IMR-90 (cell line): ENCODE measurements at regions not wholly inside any gene's neighbourhood (a gene's known extent, or its start where the extent isn't known, plus 50 kb on each side); places are given as distances from the start of the nearest gene placed in this dataset.

Source experiments
- ATAC-seq: fragments of 200-7000 bp; cut with Tn5 transposase; 2 replicates; pipeline ENCODE4 v1.9.1; 2020; ENCODE audit warnings: low read depth, mild to moderate bottlenecking, moderate library complexity
- BruUV-seq: library from RNA; stranded (reverse); fragments of 400-500 nt; replicated peaks from 2 replicates; lab custom pipeline; 2021; lab: Mats Ljungman, UMichigan
- CTCF ChIA-PET: fragments of 300-600 bp; formaldehyde crosslinking; extraction: SDS; loops from one replicate; lab custom pipeline; 2021; ENCODE audit warnings: antibody characterized with exemption; lab: Yijun Ruan, JAX
- POLR2A ChIA-PET: fragments of 300-600 bp; sonication (Branson Sonifier 250); formaldehyde crosslinking; loops from one replicate; lab custom pipeline; 2022; ENCODE audit warnings: antibody characterized with exemption; ENCODE audit not compliant: unreplicated experiment; lab: Charles Lee
- DNase-seq: peaks from one replicate; pipeline ENCODE4 v3.0.0; 2013
- H2AFZ ChIP-seq: replicated peaks from 2 replicates; pipeline ENCODE3; 2013; ENCODE audit warnings: low read length, mild to moderate bottlenecking; ENCODE audit not compliant: poor library complexity
- H2AK5ac ChIP-seq: 2 replicates; pipeline ENCODE4 v1.6.1; 2013; ENCODE audit warnings: low read depth, low read length, inconsistent platforms
- H2AK9ac ChIP-seq: replicated peaks from 2 replicates; pipeline ENCODE3; 2013; ENCODE audit warnings: mild to moderate bottlenecking, low read depth, low read length, moderate library complexity; ENCODE audit not compliant: poor library complexity
- H2BK120ac ChIP-seq: 2 replicates; pipeline ENCODE4 v1.6.1; 2013; ENCODE audit warnings: low read depth, low read length, inconsistent platforms
- H2BK15ac ChIP-seq: 3 replicates; pipeline ENCODE4 v1.6.1; 2013; ENCODE audit warnings: low read depth, low read length, inconsistent platforms
- H2BK20ac ChIP-seq: 2 replicates; pipeline ENCODE4 v1.6.1; 2013; ENCODE audit warnings: low read depth, mild to moderate bottlenecking, inconsistent platforms, low read length, moderate library complexity
- H2BK5ac ChIP-seq: 2 replicates; pipeline ENCODE4 v1.6.1; 2013; ENCODE audit warnings: mild to moderate bottlenecking, low read depth, low read length, inconsistent platforms; ENCODE audit not compliant: poor library complexity, severe bottlenecking
- H3K14ac ChIP-seq: replicated peaks from 2 replicates; pipeline ENCODE4 v1.6.1; 2013; ENCODE audit warnings: low read depth, low read length, inconsistent platforms
- H3K18ac ChIP-seq: 2 replicates; pipeline ENCODE4 v1.6.1; 2013; ENCODE audit warnings: low read depth, low read length, control low read depth
- H3K23ac ChIP-seq: 2 replicates; pipeline ENCODE4 v1.6.1; 2013; ENCODE audit warnings: low read depth, low read length, inconsistent platforms
- H3K27ac ChIP-seq: 2 replicates; pipeline ENCODE4 v1.5.1; 2013; ENCODE audit warnings: mild to moderate bottlenecking, control low read depth, low read length; ENCODE audit not compliant: insufficient read depth
- H3K27me3 ChIP-seq: 2 replicates; pipeline ENCODE4 v1.6.1; 2013; ENCODE audit warnings: low read length; ENCODE audit not compliant: control insufficient read depth, insufficient read depth
- H3K36me3 ChIP-seq: 2 replicates; pipeline ENCODE4 v1.6.1; 2013; ENCODE audit warnings: low read length, mixed read lengths; ENCODE audit not compliant: control insufficient read depth, insufficient read depth
- H3K4ac ChIP-seq: 2 replicates; pipeline ENCODE4 v1.6.1; 2013; ENCODE audit warnings: low read depth, low read length, inconsistent platforms
- H3K4me1 ChIP-seq: 2 replicates; pipeline ENCODE4 v1.6.1; 2013; ENCODE audit warnings: low read length, mixed read lengths; ENCODE audit not compliant: control insufficient read depth, insufficient read depth
- H3K4me2 ChIP-seq: 2 replicates; pipeline ENCODE4 v1.6.1; 2013; ENCODE audit warnings: low read depth, mild to moderate bottlenecking, control low read depth, low read length, moderate library complexity
- H3K4me3 ChIP-seq: 2 replicates; pipeline ENCODE4 v1.5.1; 2013; ENCODE audit warnings: low read depth, mild to moderate bottlenecking, control low read depth, low read length, moderate library complexity; ENCODE audit not compliant: insufficient read depth
- H3K56ac ChIP-seq: 2 replicates; pipeline ENCODE4 v1.6.1; 2013; ENCODE audit warnings: low read length, inconsistent platforms; ENCODE audit not compliant: insufficient read depth; ENCODE audit errors: extremely low read depth
- H3K79me1 ChIP-seq, 2 experiments: 2 replicates each; pipeline ENCODE4 v1.6.1; 2013; ENCODE audit warnings: low read length in 2 of 2, inconsistent platforms in 1 of 2, low read depth in 1 of 2
- H3K9ac ChIP-seq: 2 replicates; pipeline ENCODE4 v1.6.1; 2013; ENCODE audit warnings: low read depth, low read length, control low read depth
- H3K9me1 ChIP-seq: 2 replicates; pipeline ENCODE4 v1.6.1; 2013; ENCODE audit warnings: low read length, inconsistent platforms; ENCODE audit not compliant: insufficient read depth
- H3K9me3 ChIP-seq: 2 replicates; pipeline ENCODE4 v1.6.1; 2013; ENCODE audit warnings: low read length; ENCODE audit not compliant: control insufficient read depth, insufficient read depth
- H4K20me1 ChIP-seq: 2 replicates; pipeline ENCODE4 v1.6.1; 2013; ENCODE audit warnings: low read length, inconsistent platforms; ENCODE audit not compliant: insufficient read depth
- H4K5ac ChIP-seq: 2 replicates; pipeline ENCODE4 v1.6.1; 2013; ENCODE audit warnings: mild to moderate bottlenecking, low read depth, low read length, control low read depth
- H4K8ac ChIP-seq, 2 experiments: 2 replicates each; pipeline ENCODE4 v1.6.1; 2013; ENCODE audit warnings: low read depth in 2 of 2, low read length in 2 of 2, control low read depth in 1 of 2, inconsistent platforms in 1 of 2
- H4K91ac ChIP-seq: 2 replicates; pipeline ENCODE4 v1.6.1; 2013; ENCODE audit warnings: low read depth, low read length, inconsistent platforms; ENCODE audit not compliant: insufficient read depth
- BHLHE40 ChIP-seq: fragments of 150-350 bp; IDR thresholded peaks from 2 replicates; pipeline ENCODE4 v1.6.1; 2016; ENCODE audit warnings: mild to moderate bottlenecking, low read depth, low read length
- CEBPB ChIP-seq: IDR thresholded peaks from 2 replicates; pipeline ENCODE4 v1.6.1; 2012; ENCODE audit warnings: low read depth, low read length, improper control_type of control experiment
- CHD1 ChIP-seq: IDR thresholded peaks from 2 replicates; pipeline ENCODE4 v1.6.1; 2012; ENCODE audit warnings: low read depth, low read length, improper control_type of control experiment
- FOS ChIP-seq: fragments of 150-350 bp; IDR thresholded peaks from 2 replicates; pipeline ENCODE4 v1.6.1; 2016; ENCODE audit warnings: low read depth, low read length
- MAZ ChIP-seq: IDR thresholded peaks from 2 replicates; pipeline ENCODE4 v1.6.1; 2012; ENCODE audit warnings: low read depth, mild to moderate bottlenecking, low read length, improper control_type of control experiment, moderate library complexity, borderline replicate concordance
- NFE2L2 ChIP-seq: fragments of 150-350 bp; IDR thresholded peaks from 2 replicates; pipeline ENCODE4 v1.6.1; 2016; ENCODE audit warnings: low read depth, mild to moderate bottlenecking, low read length
- POLR2A ChIP-seq: IDR thresholded peaks from 2 replicates; pipeline ENCODE4 v1.6.1; 2012; ENCODE audit warnings: mild to moderate bottlenecking, low read depth, low read length
- RAD21 ChIP-seq: IDR thresholded peaks from 2 replicates; pipeline ENCODE4 v1.6.1; 2012; ENCODE audit warnings: low read length, improper control_type of control experiment
- RCOR1 ChIP-seq: IDR thresholded peaks from 2 replicates; pipeline ENCODE4 v1.6.1; 2012; ENCODE audit warnings: mild to moderate bottlenecking, low read length, improper control_type of control experiment; ENCODE audit not compliant: insufficient replicate concordance
- RFX5 ChIP-seq: IDR thresholded peaks from 2 replicates; pipeline ENCODE4 v1.8.0; 2012; ENCODE audit warnings: low read depth, mild to moderate bottlenecking, low read length, moderate library complexity
- SMC3 ChIP-seq: fragments of 150-350 bp; IDR thresholded peaks from 2 replicates; pipeline ENCODE4 v1.6.1; 2016; ENCODE audit warnings: low read depth, mild to moderate bottlenecking, antibody characterized with exemption, low read length, moderate library complexity
- WGBS, 2 experiments: methylation state at CpG; one replicate each; pipeline versions ENCODE4 v1.1.5 to v1.1.7; 2013; ENCODE audit warnings: missing lambda C conversion rate in 2 of 2; ENCODE audit not compliant: insufficient read length in 1 of 2; ENCODE audit errors: extremely low coverage in 2 of 2; 5-methylcytosine and 5-hydroxymethylcytosine counted together
- dilution Hi-C: fragments of 300-500 bp; cut with HindIII; formaldehyde crosslinking; loops from one replicate; pipeline ENCODE4 v1.14.3; 2018; ENCODE audit warnings: low sequenced_read_pairs; ENCODE audit not compliant: unreplicated experiment
- in situ Hi-C: fragments of 300-500 bp; cut with MboI; formaldehyde crosslinking; loops from 3 replicates; pipeline ENCODE4 v1.14.3; 2019; ENCODE audit warnings: low sequenced_read_pairs, inconsistent platforms, mixed read lengths
- intact Hi-C: fragments of 100-400 bp; cut with micrococcal nuclease; formaldehyde crosslinking; loops from 2 replicates; pipeline ENCODE4 v1.10.0; 2022
- TF ChIP-seq, protein P1 (sequence below): conservative IDR thresholded peaks from 2 replicates; pipeline ENCODE4 v1.5.1; 2012; ENCODE audit warnings: mild to moderate bottlenecking, low read depth, low read length, improper control_type of control experiment
- TF ChIP-seq, protein P2 (sequence below): fragments of 150-350 bp; IDR thresholded peaks from 2 replicates; pipeline ENCODE4 v1.6.1; 2017; ENCODE audit warnings: mild to moderate bottlenecking, antibody characterized with exemption, low read length, low read depth
- TF ChIP-seq, protein P3 (sequence below): fragments of 150-350 bp; IDR thresholded peaks from 2 replicates; pipeline ENCODE4 v1.6.1; 2016; ENCODE audit warnings: low read depth, mild to moderate bottlenecking, low read length, moderate library complexity, borderline replicate concordance

DNA sequence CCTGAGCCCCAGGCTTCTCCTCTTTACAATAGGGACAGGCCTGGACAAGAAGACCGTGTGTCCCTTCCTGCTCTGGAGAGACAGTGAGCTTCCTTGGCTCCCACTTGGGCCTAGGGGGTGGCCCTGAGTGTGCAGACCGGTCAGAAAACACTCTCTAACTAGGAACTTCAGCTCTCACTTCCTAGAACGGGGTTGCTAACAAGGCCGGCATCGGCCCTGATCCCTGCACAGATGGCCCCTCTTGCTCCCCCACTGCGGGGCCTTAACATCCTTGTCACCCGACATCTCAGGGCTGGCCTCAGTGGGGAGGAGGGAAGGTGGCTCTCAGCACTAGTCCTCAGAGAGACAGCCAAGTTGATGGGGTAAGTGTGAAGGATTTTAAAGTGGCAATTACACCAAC is 406.9 kb downstream of the CTTN start:
- Histone ChIP-seq H3K4me2 (no peak overlapping the region), H3K79me1 (no peaks in the 10 kb centered on the region), H3K14ac (no peak overlapping the region), H3K56ac (no peak overlapping the region), H3K23ac (no peak overlapping the region), H3K36me3 (peaks cover 1% of the 10 kb centered on the region; the same call in 1 of the 2 replicates), H2BK120ac (no peak overlapping the region), H3K4ac (no peak overlapping the region), H4K8ac (no peak overlapping the region), H3K9me3 (no peaks in the 10 kb centered on the region; the same call in 1 of the 2 replicates), H2AFZ (no peak overlapping the region), H3K27ac (no peak overlapping the region), H2BK5ac (no peak overlapping the region), H4K5ac (no peak overlapping the region), H3K18ac (no peak overlapping the region), H4K91ac (no peak overlapping the region), H3K4me3 (no peak overlapping the region), H3K27me3 (no peaks in the 10 kb centered on the region), H2AK5ac (no peak overlapping the region), H2BK20ac (no peak overlapping the region), H3K9ac (no peak overlapping the region), H4K20me1 (no peaks in the 10 kb centered on the region; the same call in 1 of the 2 replicates), H2BK15ac (no peak overlapping the region), H3K4me1 (no peaks in the 10 kb centered on the region), H2AK9ac (no peak overlapping the region), H3K9me1 (no peaks in the 10 kb centered on the region)
- ChIA-PET CTCF (interaction anchor here (0.6 kb wide), 1 partner anchor 24 kb away, joined by 3 read pairs; no protein-coding TSS in a partner anchor), POLR2A (no interaction called here)
- BruUV-seq = no TSS peak
- dilution Hi-C loops = no loop called here
- DNase-seq (no peak), ATAC-seq (no peak)
- 60% methylated on average over 1 of the region's 7 CpGs; no CpG with 5 or more reads in 1 of the 2 experiments for WGBS, 2 experiments
- TF ChIP-seq RFX5 (no peak), POLR2A (no peak), FOS (no peak), NFE2L2 (no peak), MAZ (no peak), BHLHE40 (no peak), CHD1 (no peak), SMC3 (no peak), RAD21 (no peak), CEBPB (no peak), RCOR1 (no peak)
- TF ChIP-seq, protein P1, sequence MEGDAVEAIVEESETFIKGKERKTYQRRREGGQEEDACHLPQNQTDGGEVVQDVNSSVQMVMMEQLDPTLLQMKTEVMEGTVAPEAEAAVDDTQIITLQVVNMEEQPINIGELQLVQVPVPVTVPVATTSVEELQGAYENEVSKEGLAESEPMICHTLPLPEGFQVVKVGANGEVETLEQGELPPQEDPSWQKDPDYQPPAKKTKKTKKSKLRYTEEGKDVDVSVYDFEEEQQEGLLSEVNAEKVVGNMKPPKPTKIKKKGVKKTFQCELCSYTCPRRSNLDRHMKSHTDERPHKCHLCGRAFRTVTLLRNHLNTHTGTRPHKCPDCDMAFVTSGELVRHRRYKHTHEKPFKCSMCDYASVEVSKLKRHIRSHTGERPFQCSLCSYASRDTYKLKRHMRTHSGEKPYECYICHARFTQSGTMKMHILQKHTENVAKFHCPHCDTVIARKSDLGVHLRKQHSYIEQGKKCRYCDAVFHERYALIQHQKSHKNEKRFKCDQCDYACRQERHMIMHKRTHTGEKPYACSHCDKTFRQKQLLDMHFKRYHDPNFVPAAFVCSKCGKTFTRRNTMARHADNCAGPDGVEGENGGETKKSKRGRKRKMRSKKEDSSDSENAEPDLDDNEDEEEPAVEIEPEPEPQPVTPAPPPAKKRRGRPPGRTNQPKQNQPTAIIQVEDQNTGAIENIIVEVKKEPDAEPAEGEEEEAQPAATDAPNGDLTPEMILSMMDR = no peak
- TF ChIP-seq, protein P2, sequence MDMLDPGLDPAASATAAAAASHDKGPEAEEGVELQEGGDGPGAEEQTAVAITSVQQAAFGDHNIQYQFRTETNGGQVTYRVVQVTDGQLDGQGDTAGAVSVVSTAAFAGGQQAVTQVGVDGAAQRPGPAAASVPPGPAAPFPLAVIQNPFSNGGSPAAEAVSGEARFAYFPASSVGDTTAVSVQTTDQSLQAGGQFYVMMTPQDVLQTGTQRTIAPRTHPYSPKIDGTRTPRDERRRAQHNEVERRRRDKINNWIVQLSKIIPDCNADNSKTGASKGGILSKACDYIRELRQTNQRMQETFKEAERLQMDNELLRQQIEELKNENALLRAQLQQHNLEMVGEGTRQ = no peak
- TF ChIP-seq, protein P3, sequence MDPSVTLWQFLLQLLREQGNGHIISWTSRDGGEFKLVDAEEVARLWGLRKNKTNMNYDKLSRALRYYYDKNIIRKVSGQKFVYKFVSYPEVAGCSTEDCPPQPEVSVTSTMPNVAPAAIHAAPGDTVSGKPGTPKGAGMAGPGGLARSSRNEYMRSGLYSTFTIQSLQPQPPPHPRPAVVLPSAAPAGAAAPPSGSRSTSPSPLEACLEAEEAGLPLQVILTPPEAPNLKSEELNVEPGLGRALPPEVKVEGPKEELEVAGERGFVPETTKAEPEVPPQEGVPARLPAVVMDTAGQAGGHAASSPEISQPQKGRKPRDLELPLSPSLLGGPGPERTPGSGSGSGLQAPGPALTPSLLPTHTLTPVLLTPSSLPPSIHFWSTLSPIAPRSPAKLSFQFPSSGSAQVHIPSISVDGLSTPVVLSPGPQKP = no peak
- intact Hi-C loops = no loop called here
- in situ Hi-C loops = no loop called here
